Activated CD8-positive, alpha-beta T cell treated with anti-CD3 and anti-CD28 coated beads for 36 hours (primary cell): ENCODE measurements at regions not wholly inside any gene's neighbourhood (a gene's known extent, or its start where the extent isn't known, plus 50 kb on each side); places are given as distances from the start of the nearest gene placed in this dataset.
"Not testable (repeated sequence)": the region's sequence is repeated elsewhere in the genome, so short reads cannot be mapped to it uniquely, and the experiment has no call there.

Source experiments
- ATAC-seq: fragments of 200-7000 bp; cut with Tn5 transposase; one replicate; pipeline ENCODE4 v1.10.0; 2021; ENCODE audit warnings: mild to moderate bottlenecking, moderate library complexity
- CTCF ChIA-PET: fragments of 350-600 bp; sonication (Branson Sonifier 250); formaldehyde crosslinking; loops from one replicate; lab custom pipeline; 2021; ENCODE audit warnings: antibody characterized with exemption; lab: Charles Lee
- POLR2A ChIA-PET: fragments of 350-600 bp; sonication (Branson Sonifier 250); formaldehyde crosslinking; loops from one replicate; lab custom pipeline; 2021; ENCODE audit warnings: antibody characterized with exemption; lab: Charles Lee
- DNase-seq: peaks from one replicate; pipeline ENCODE4 v3.0.0-alpha.2; 2020
- H3K27ac Mint-ChIP-seq: one replicate; pipeline ENCODE4 v1.8.0; 2021; ENCODE audit warnings: mild to moderate bottlenecking, mixed read lengths
- H3K27me3 Mint-ChIP-seq: one replicate; pipeline ENCODE4 v1.8.0; 2021; ENCODE audit warnings: mixed read lengths
- H3K36me3 Mint-ChIP-seq: one replicate; pipeline ENCODE4 v1.8.0; 2021; ENCODE audit warnings: low read depth, mixed read lengths
- H3K4me1 Mint-ChIP-seq: one replicate; pipeline ENCODE4 v1.8.0; 2021; ENCODE audit warnings: low read depth, mixed read lengths
- H3K4me3 Mint-ChIP-seq: one replicate; pipeline ENCODE4 v1.8.0; 2021; ENCODE audit warnings: mild to moderate bottlenecking, moderate library complexity, mixed read lengths
- H3K9me3 Mint-ChIP-seq: one replicate; pipeline ENCODE4 v1.8.0; 2021; ENCODE audit warnings: mixed read lengths
- CTCF ChIP-seq: fragments of 200-600 bp; IDR thresholded peaks from one replicate; pipeline ENCODE4 v1.8.0; 2022; ENCODE audit warnings: antibody characterized with exemption, mild to moderate bottlenecking
- intact Hi-C: fragments of 100-400 bp; cut with micrococcal nuclease; formaldehyde crosslinking; loops from one replicate; pipeline ENCODE4 v1.10.0; 2022

- intact Hi-C loops, result no loop called here
- TF ChIP-seq CTCF, result no peak
- Mint-ChIP-seq H3K36me3 (no peaks in the 10 kb centered on the region), H3K9me3 (peaks cover 4% of the 10 kb centered on the region), H3K27ac (no peak overlapping the region), H3K4me1 (no peaks in the 10 kb centered on the region), H3K4me3 (no peak overlapping the region), H3K27me3 (no peaks in the 10 kb centered on the region)
- DNase-seq, result no peak
- CTCF ChIA-PET, result no interaction called here
- ATAC-seq, result no peak
- POLR2A ChIA-PET, result no interaction called here
Measured at GRCh38 chr4:133275246-133275645, 126.2 kb downstream of the PCDH10 start.

DNA sequence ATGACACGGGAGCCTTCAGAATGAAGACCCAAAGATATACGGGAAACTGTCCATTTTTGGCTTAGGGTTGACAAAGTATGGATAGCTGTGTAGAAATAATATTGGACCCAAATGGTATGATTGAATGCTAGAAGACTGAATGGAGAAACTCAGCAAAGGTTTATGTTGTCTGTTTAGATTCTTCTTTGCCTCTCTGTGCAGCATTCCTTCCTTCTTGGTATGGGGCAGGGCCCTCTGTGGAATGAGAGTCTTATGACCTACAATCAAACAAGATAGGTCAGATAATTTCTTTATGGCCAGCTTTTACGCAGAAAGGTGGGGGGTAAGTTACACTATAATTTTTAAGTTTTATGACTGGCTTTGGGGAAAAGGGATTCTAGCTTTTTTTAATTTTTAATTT, 124.3 kb downstream of the PCDH10 start:
- ATAC-seq, result no peak
- Mint-ChIP-seq H3K9me3 (peaks cover 4% of the 10 kb centered on the region), H3K4me3 (no peak overlapping the region), H3K4me1 (no peaks in the 10 kb centered on the region), H3K36me3 (no peaks in the 10 kb centered on the region), H3K27ac (no peak overlapping the region), H3K27me3 (no peaks in the 10 kb centered on the region)
- POLR2A ChIA-PET, result no interaction called here
- no peak for TF ChIP-seq CTCF
- intact Hi-C loops, result no loop called here
- CTCF ChIA-PET, result no interaction called here
- no peak for DNase-seq

DNA sequence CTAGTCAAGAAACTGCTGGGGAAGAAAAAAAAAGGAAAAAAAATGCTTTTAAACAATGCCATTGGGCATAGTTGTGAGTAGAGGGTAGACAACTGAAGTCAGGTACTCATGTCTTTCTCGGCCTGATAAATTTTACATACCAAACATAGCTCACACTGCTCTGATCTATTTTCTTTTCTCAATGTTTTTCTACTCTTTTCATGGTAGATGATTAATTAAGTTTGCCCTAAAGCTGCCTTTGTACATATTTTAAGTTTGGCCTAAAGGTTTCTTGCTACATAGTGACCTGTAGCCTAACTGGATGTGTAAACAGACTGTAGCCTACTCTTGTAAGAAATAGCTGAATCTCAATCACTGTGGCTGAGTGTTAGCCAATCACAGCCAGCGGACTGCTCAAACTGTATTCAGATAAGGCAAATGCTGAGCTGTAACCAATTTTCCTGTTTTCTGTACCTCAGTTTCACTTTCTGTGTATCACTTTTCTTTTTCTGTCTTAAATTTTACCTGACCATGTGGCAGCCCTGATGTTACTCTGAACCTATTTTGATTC, 121.0 kb downstream of the PCDH10 start:
- peaks cover 2% of the 10 kb centered on the region for H3K9me3 Mint-ChIP-seq
- no peak overlapping the region for H3K4me3 Mint-ChIP-seq
- TF ChIP-seq CTCF, result no peak
- intact Hi-C loops, result no loop called here
- POLR2A ChIA-PET, result no interaction called here
- no peak for DNase-seq
- CTCF ChIA-PET, result no interaction called here
- H3K27me3 Mint-ChIP-seq, result no peaks in the 10 kb centered on the region
- H3K27ac Mint-ChIP-seq, result no peak overlapping the region
- no peak for ATAC-seq
- no peaks in the 10 kb centered on the region for H3K4me1 Mint-ChIP-seq
- H3K36me3 Mint-ChIP-seq, result no peaks in the 10 kb centered on the region

DNA sequence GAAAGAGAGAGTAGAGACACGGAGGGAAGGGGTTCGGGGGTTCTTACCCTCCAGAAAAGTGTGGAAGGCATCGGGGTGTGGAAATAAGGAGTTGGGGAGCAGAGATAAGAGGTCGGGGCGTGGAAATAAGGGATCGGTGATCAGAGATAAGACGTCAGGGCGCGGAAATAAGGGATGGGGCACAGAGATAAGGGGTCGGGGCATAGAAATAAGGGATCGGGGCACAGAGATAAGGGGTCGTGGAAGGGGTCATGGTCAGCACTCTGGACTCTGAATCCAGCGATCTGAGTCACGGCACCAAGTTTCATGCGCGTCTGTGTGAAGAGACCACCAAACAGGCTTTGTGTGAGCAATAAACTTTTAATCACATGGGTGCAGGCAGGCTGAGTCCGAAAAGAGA, 119.1 kb downstream of the PCDH10 start:
- H3K36me3 Mint-ChIP-seq, result no peaks in the 10 kb centered on the region
- H3K27me3 Mint-ChIP-seq, result no peaks in the 10 kb centered on the region
- TF ChIP-seq CTCF, result no peak
- H3K4me3 Mint-ChIP-seq, result no peak overlapping the region
- H3K27ac Mint-ChIP-seq, result no peak overlapping the region
- DNase-seq (no peak), ATAC-seq (no peak)
- ChIA-PET POLR2A (no interaction called here), CTCF (no interaction called here)
- peaks cover 2% of the 10 kb centered on the region for H3K9me3 Mint-ChIP-seq
- intact Hi-C loops, result no loop called here
- no peaks in the 10 kb centered on the region for H3K4me1 Mint-ChIP-seq

DNA sequence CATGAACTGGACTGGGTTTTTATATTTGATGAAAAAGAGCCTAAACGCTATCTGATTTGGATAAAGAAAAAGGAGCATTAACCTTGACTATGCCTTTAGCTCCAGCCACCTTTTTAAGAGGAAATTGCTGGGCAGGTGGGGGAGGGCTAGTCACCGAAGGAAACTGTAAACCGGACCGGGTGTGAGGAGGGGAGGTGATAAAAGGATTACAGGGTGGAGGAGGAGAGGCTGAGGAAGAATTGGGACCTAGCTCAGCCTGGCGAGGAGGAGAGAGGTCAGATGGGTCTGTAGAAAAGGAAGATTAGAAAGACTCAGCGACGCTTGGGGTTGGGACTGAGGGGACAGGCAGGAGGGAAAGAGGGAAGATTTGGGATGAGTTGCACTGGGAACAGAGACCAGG, 118.4 kb downstream of the PCDH10 start:
- H3K4me1 Mint-ChIP-seq, H3K9me3 Mint-ChIP-seq, POLR2A ChIA-PET, DNase-seq, H3K27me3 Mint-ChIP-seq, H3K27ac Mint-ChIP-seq, CTCF ChIA-PET, H3K36me3 Mint-ChIP-seq, ATAC-seq, H3K4me3 Mint-ChIP-seq, intact Hi-C loops: not testable (repeated sequence)

GRCh38 chr4:133266966-133267365, 117.9 kb downstream of the PCDH10 start:
- H3K27ac Mint-ChIP-seq, intact Hi-C loops, H3K9me3 Mint-ChIP-seq, H3K27me3 Mint-ChIP-seq, CTCF ChIA-PET, H3K36me3 Mint-ChIP-seq, H3K4me3 Mint-ChIP-seq, H3K4me1 Mint-ChIP-seq, ATAC-seq, POLR2A ChIA-PET, DNase-seq: not testable (repeated sequence)

DNA sequence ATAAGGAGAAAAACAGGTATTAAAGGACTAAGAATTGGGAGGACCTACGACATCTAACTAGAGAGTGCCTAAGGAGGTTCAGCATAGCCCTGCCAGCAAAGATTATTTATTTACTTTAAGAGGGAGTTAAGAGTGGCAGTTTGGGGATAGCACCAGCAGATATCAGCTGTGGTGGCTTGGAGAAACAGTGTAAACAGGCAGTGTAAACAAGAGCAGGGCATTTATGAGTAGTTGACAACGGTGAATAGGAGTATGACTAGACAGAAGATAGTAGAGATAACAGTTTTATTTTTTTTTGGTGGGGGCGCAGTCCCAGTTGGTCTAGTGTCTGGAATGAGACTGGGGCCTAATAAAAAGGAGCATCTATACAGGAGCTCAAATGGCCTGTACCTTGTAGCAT, 115.2 kb downstream of the PCDH10 start:
- H3K36me3 Mint-ChIP-seq, DNase-seq, H3K4me1 Mint-ChIP-seq, H3K9me3 Mint-ChIP-seq, CTCF ChIA-PET, POLR2A ChIA-PET, H3K4me3 Mint-ChIP-seq, H3K27me3 Mint-ChIP-seq, H3K27ac Mint-ChIP-seq, ATAC-seq, intact Hi-C loops: not testable (repeated sequence)
